Fibroblast of lung (primary cell): ENCODE measurements at regions not wholly inside any gene's neighbourhood (a gene's known extent, or its start where the extent isn't known, plus 50 kb on each side); places are given as distances from the start of the nearest gene placed in this dataset.

ENCODE experiments used
- DNase-seq, 2 donors: peaks; one replicate each; pipeline versions ENCODE4 v3.0.0 to v3.0.0-alpha.2; 2010; ENCODE audit warnings: low read depth in 2 of 2
- H2AFZ ChIP-seq: 2 replicates; pipeline ENCODE4 v1.5.1; 2012; ENCODE audit warnings: low read length, control low read depth, inconsistent platforms
- H3K27ac ChIP-seq: 2 replicates; pipeline ENCODE4 v1.5.1; 2011; ENCODE audit warnings: low read length, control low read depth; ENCODE audit not compliant: insufficient read depth
- H3K27me3 ChIP-seq: 2 replicates; pipeline ENCODE4 v1.5.1; 2011; ENCODE audit warnings: mild to moderate bottlenecking, low read length; ENCODE audit not compliant: control insufficient read depth, insufficient read depth
- H3K36me3 ChIP-seq: 2 replicates; pipeline ENCODE4 v1.5.1; 2011; ENCODE audit warnings: low read length; ENCODE audit not compliant: control insufficient read depth, insufficient read depth
- H3K4me1 ChIP-seq: 2 replicates; pipeline ENCODE4 v1.5.1; 2011; ENCODE audit warnings: low read length; ENCODE audit not compliant: control insufficient read depth, insufficient read depth; ENCODE audit errors: extremely low read depth
- H3K4me2 ChIP-seq: 2 replicates; pipeline ENCODE4 v1.5.1; 2011; ENCODE audit warnings: low read length, control low read depth; ENCODE audit not compliant: insufficient read depth; ENCODE audit errors: extremely low read depth
- H3K4me3 ChIP-seq, 4 experiments: fragments of 200-600 bp in 1 of 4; sonication (generic) in 1 of 4; replicated peaks in 1 of 4; 2 replicates each; pipeline ENCODE4 v1.5.1; 2011 to 2016; ENCODE audit warnings: low read length in 4 of 4, low read depth in 3 of 4, mild to moderate bottlenecking in 3 of 4, control low read depth in 2 of 4, inconsistent platforms in 1 of 4, mixed read lengths in 1 of 4; ENCODE audit not compliant: insufficient read depth in 1 of 4; ENCODE audit errors: control extremely low read depth in 1 of 4
- H3K79me2 ChIP-seq: 2 replicates; pipeline ENCODE4 v1.5.1; 2012; ENCODE audit warnings: mild to moderate bottlenecking, low read length, inconsistent platforms; ENCODE audit not compliant: control insufficient read depth, insufficient read depth
- H3K9ac ChIP-seq: 2 replicates; pipeline ENCODE4 v1.5.1; 2011; ENCODE audit warnings: mild to moderate bottlenecking, low read length, control low read depth; ENCODE audit not compliant: insufficient read depth
- H3K9me3 ChIP-seq: 2 replicates; pipeline ENCODE4 v1.5.1; 2012; ENCODE audit warnings: low read depth, low read length; ENCODE audit not compliant: control insufficient read depth, insufficient read depth
- H4K20me1 ChIP-seq: 2 replicates; pipeline ENCODE4 v1.5.1; 2011; ENCODE audit warnings: low read length; ENCODE audit not compliant: control insufficient read depth, insufficient read depth; ENCODE audit errors: extremely low read depth
- CTCF ChIP-seq, 2 donors: IDR thresholded peaks in 1 of 2; conservative IDR thresholded peaks in 1 of 2; 1 replicate in 1 of 2; 2 replicates in 1 of 2; pipeline ENCODE4 v1.5.1; 2011 to 2012; ENCODE audit warnings: low read length in 2 of 2, control low read depth in 1 of 2, inconsistent platforms in 1 of 2, low read depth in 1 of 2, mild to moderate bottlenecking in 1 of 2
- EZH2 ChIP-seq: IDR thresholded peaks from 2 replicates; pipeline ENCODE4 v1.5.1; 2012; ENCODE audit warnings: low read length, control low read depth, mild to moderate bottlenecking; ENCODE audit errors: missing control alignments

GRCh38 chr1:9453779-9454418, 85.4 kb upstream of the SLC25A33 start:
- Histone ChIP-seq H2AFZ (no peak overlapping the region), H3K36me3 (no peaks in the 10 kb centered on the region), H3K27me3 (no peaks in the 10 kb centered on the region), H3K9me3 (no peaks in the 10 kb centered on the region), H3K79me2 (no peaks in the 10 kb centered on the region), H4K20me1 (no peaks in the 10 kb centered on the region), H3K9ac (no peak overlapping the region), H3K4me2 (no peak overlapping the region), H3K27ac (no peak overlapping the region), H3K4me1 (peaks cover 2% of the 10 kb centered on the region), H3K4me3 (no peak overlapping the region)
- TF ChIP-seq CTCF (conservative IDR thresholded peaks at IDR 0.05 in 1 of 2, IDR thresholded peaks at IDR 0.05 in 1 of 2; ENCODE audit: low read depth in 1 of 2, low read length in 2 of 2), result no peak
- TF ChIP-seq EZH2, result no peak
- no peak for DNase-seq

GRCh38 chr1:9454494-9455066, 84.7 kb upstream of the SLC25A33 start:
- no peaks in the 10 kb centered on the region for H4K20me1 ChIP-seq
- H3K4me2 ChIP-seq, result no peak overlapping the region
- H2AFZ ChIP-seq, result no peak overlapping the region
- H3K4me3 ChIP-seq, result no peak overlapping the region
- H3K36me3 ChIP-seq, result no peaks in the 10 kb centered on the region
- H3K79me2 ChIP-seq, result no peaks in the 10 kb centered on the region
- H3K27ac ChIP-seq, result no peak overlapping the region
- H3K9me3 ChIP-seq, result no peaks in the 10 kb centered on the region
- H3K27me3 ChIP-seq, result no peaks in the 10 kb centered on the region
- H3K4me1 ChIP-seq, result peaks cover 2% of the 10 kb centered on the region
- TF ChIP-seq EZH2 (no peak), CTCF (conservative IDR thresholded peaks at IDR 0.05 in 1 of 2, IDR thresholded peaks at IDR 0.05 in 1 of 2; ENCODE audit: low read depth in 1 of 2, low read length in 2 of 2) (no peak)
- no peak overlapping the region for H3K9ac ChIP-seq
- no peak for DNase-seq

- H3K27me3 ChIP-seq, result no peaks in the 10 kb centered on the region
- no peak overlapping the region for H3K27ac ChIP-seq
- H3K9me3 ChIP-seq, result no peaks in the 10 kb centered on the region
- peaks cover 2% of the 10 kb centered on the region for H3K4me1 ChIP-seq
- peak; percentile 54 to 68 for DNase-seq
- no peak overlapping the region for H3K4me2 ChIP-seq
- no peaks in the 10 kb centered on the region for H3K79me2 ChIP-seq
- H3K4me3 ChIP-seq, result no peak overlapping the region
- no peak overlapping the region for H3K9ac ChIP-seq
- no peak overlapping the region for H2AFZ ChIP-seq
- H3K36me3 ChIP-seq, result no peaks in the 10 kb centered on the region
- no peaks in the 10 kb centered on the region for H4K20me1 ChIP-seq
- TF ChIP-seq EZH2, result no peak
- peak; percentile 88 to 89 for TF ChIP-seq CTCF (conservative IDR thresholded peaks at IDR 0.05 in 1 of 2, IDR thresholded peaks at IDR 0.05 in 1 of 2; ENCODE audit: low read depth in 1 of 2, low read length in 2 of 2)
These were observed 83.6 kb upstream of the SLC25A33 start for GRCh38 chr1:9455487-9456234.
